Activated CD4-positive, CD25-positive, alpha-beta regulatory T cell (primary cell): ENCODE measurements at regions not wholly inside any gene's neighbourhood (a gene's known extent, or its start where the extent isn't known, plus 50 kb on each side); places are given as distances from the start of the nearest gene placed in this dataset.
"Not testable (repeated sequence)": the region's sequence is repeated elsewhere in the genome, so short reads cannot be mapped to it uniquely, and the experiment has no call there.

Experiments
- DNase-seq, 4 experiments: peaks; one replicate each; lab custom pipeline; 2025; lab: John Stamatoyannopoulos, UW

- DNase-seq = no peak
Observed at GRCh38 chr1:244322791-244323521, 128.8 kb downstream of the ADSS2 start.

- no peak for DNase-seq
Observed at GRCh38 chr1:244324176-244324883, 127.4 kb downstream of the ADSS2 start.

- DNase-seq = no peak
Observed at GRCh38 chr1:244325056-244325758, 126.5 kb downstream of the ADSS2 start.

GRCh38 chr1:244326757-244327156 is 125.0 kb downstream of the ADSS2 start:
- no peak for DNase-seq

GRCh38 chr1:244327533-244327932 is 124.2 kb downstream of the ADSS2 start:
- no peak for DNase-seq

GRCh38 chr1:244328476-244328875 is 123.2 kb downstream of the ADSS2 start:
- no peak for DNase-seq

GRCh38 chr1:244329591-244330317 is 122.0 kb downstream of the ADSS2 start:
- DNase-seq = no peak

- no peak for DNase-seq
Observed at GRCh38 chr1:244330318-244330625, 121.4 kb downstream of the ADSS2 start.

- DNase-seq = not testable (repeated sequence)
Observed at GRCh38 chr1:244332761-244333160, 118.9 kb downstream of the ADSS2 start.

GRCh38 chr1:244334315-244334714 is 117.4 kb downstream of the ADSS2 start:
- DNase-seq = not testable (repeated sequence)

GRCh38 chr1:244334842-244335241 is 116.9 kb downstream of the ADSS2 start:
- DNase-seq = not testable (repeated sequence)

GRCh38 chr1:244335456-244335855 is 116.3 kb downstream of the ADSS2 start:
- no peak for DNase-seq

GRCh38 chr1:244336232-244336899 is 115.3 kb downstream of the ADSS2 start:
- DNase-seq = no peak

GRCh38 chr1:244337839-244338238 is 113.9 kb downstream of the ADSS2 start:
- DNase-seq = no peak

- DNase-seq = no peak
Observed at GRCh38 chr1:244339073-244339692, 112.5 kb downstream of the ADSS2 start.

- DNase-seq = no peak
Observed at GRCh38 chr1:244339776-244340175, 111.9 kb downstream of the ADSS2 start.

GRCh38 chr1:244340396-244340795 is 111.3 kb downstream of the ADSS2 start:
- no peak for DNase-seq

GRCh38 chr1:244341455-244342450 is 110.0 kb downstream of the ADSS2 start:
- DNase-seq = no peak

- DNase-seq = no peak
Observed at GRCh38 chr1:244344001-244344400, 107.7 kb downstream of the ADSS2 start.

- DNase-seq = no peak
Observed at GRCh38 chr1:244346972-244347618, 104.6 kb downstream of the ADSS2 start.
